KG1 (cell line): ENCODE measurements at regions not wholly inside any gene's neighbourhood (a gene's known extent, or its start where the extent isn't known, plus 50 kb on each side); places are given as distances from the start of the nearest gene placed in this dataset.
"Not testable (repeated sequence)": the region's sequence is repeated elsewhere in the genome, so short reads cannot be mapped to it uniquely, and the experiment has no call there.

Experiments used
- DNase-seq: peaks from one replicate; lab custom pipeline; 2025; lab: John Stamatoyannopoulos, UW

- DNase-seq: no peak
Observed at GRCh38 chr14:29982171-29982570, 54.5 kb upstream of the PRKD1 start.

- no peak for DNase-seq
Observed at GRCh38 chr14:29982993-29983392, 55.3 kb upstream of the PRKD1 start.

- not testable (repeated sequence) for DNase-seq
Observed at GRCh38 chr14:29990344-29990857, 62.8 kb upstream of the PRKD1 start.

GRCh38 chr14:29990993-29991392 lies 63.3 kb upstream of the PRKD1 start:
- no peak for DNase-seq

- DNase-seq: no peak
Observed at GRCh38 chr14:29993143-29993542, 65.5 kb upstream of the PRKD1 start.

- DNase-seq: no peak
Observed at GRCh38 chr14:29999013-29999539, 71.4 kb upstream of the PRKD1 start.

- DNase-seq: no peak
Observed at GRCh38 chr14:30002859-30003258, 75.2 kb upstream of the PRKD1 start.

GRCh38 chr14:30005114-30005808 lies 77.6 kb upstream of the PRKD1 start:
- no peak for DNase-seq

- no peak for DNase-seq
Observed at GRCh38 chr14:30006695-30007094, 79.0 kb upstream of the PRKD1 start.

- no peak for DNase-seq
Observed at GRCh38 chr14:30015489-30015888, 87.8 kb upstream of the PRKD1 start.

- DNase-seq: no peak
Observed at GRCh38 chr14:30016002-30016401, 88.4 kb upstream of the PRKD1 start.

- DNase-seq: no peak
Observed at GRCh38 chr14:30017370-30017993, 89.8 kb upstream of the PRKD1 start.

GRCh38 chr14:30020271-30020670 lies 92.6 kb upstream of the PRKD1 start:
- no peak for DNase-seq

- no peak for DNase-seq
Observed at GRCh38 chr14:30020687-30021086, 93.0 kb upstream of the PRKD1 start.

- not testable (repeated sequence) for DNase-seq
Observed at GRCh38 chr14:30023350-30023749, 95.7 kb upstream of the PRKD1 start.

- no peak for DNase-seq
Observed at GRCh38 chr14:30034152-30034551, 106.5 kb upstream of the PRKD1 start.

- DNase-seq: no peak
Observed at GRCh38 chr14:30035361-30035760, 107.7 kb upstream of the PRKD1 start.

- DNase-seq: no peak
Observed at GRCh38 chr14:30045720-30046119, 118.1 kb upstream of the PRKD1 start.

- no peak for DNase-seq
Observed at GRCh38 chr14:30053103-30053502, 125.5 kb upstream of the PRKD1 start.

GRCh38 chr14:30054201-30054600 lies 126.6 kb upstream of the PRKD1 start:
- no peak for DNase-seq

- DNase-seq: no peak
Observed at GRCh38 chr14:30058401-30058800, 130.8 kb upstream of the PRKD1 start.

GRCh38 chr14:30063746-30064145 lies 136.1 kb upstream of the PRKD1 start:
- DNase-seq: no peak

- no peak for DNase-seq
Observed at GRCh38 chr14:30064454-30064853, 136.8 kb upstream of the PRKD1 start.
